ENCODE measurements at regions not wholly inside any gene's neighbourhood (a gene's known extent, or its start where the extent isn't known, plus 50 kb on each side); places are given as distances from the start of the nearest gene placed in this dataset.
"Not testable (repeated sequence)": the region's sequence is repeated elsewhere in the genome, so short reads cannot be mapped to it uniquely, and the experiment has no call there.

GRCh38 chr3:28624084-28624483 is 275.5 kb upstream of the AZI2 start:
- H4K20me1 ChIP-seq (ENCODE audit: control insufficient read depth, insufficient read depth, low read depth, low read length), result no peaks in the 10 kb centered on the region
- no peaks in the 10 kb centered on the region for H3K9me2 ChIP-seq (replicated peaks; ENCODE audit: control insufficient read depth, low read length)
- no peak overlapping the region for H3K4me2 ChIP-seq (ENCODE audit: low read length)
- H3K27ac ChIP-seq (ENCODE audit: low read depth, low read length), result no peak overlapping the region
- no peak overlapping the region for H3K4me3 ChIP-seq (ENCODE audit: low read length)
- no peaks in the 10 kb centered on the region for H3K36me3 ChIP-seq (ENCODE audit: control insufficient read depth, low read length)
- TF ChIP-seq EZH2phosphoT487 (IDR thresholded peaks at IDR 0.05; ENCODE audit: borderline replicate concordance, low read length) (no peak), CTCF (IDR thresholded peaks at IDR 0.05; ENCODE audit: low read depth, low read length, poor library complexity, severe bottlenecking) (no peak)
- no peaks in the 10 kb centered on the region for H3F3A ChIP-seq (ENCODE audit: control insufficient read depth, insufficient read depth)
- H3K4me1 ChIP-seq (ENCODE audit: control insufficient read depth, low read length), result no peaks in the 10 kb centered on the region
- H3K79me2 ChIP-seq (ENCODE audit: control insufficient read depth, low read length), result no peaks in the 10 kb centered on the region
- no peaks in the 10 kb centered on the region for H3K9me3 ChIP-seq (ENCODE audit: control insufficient read depth, insufficient read depth, low read length)
- no peaks in the 10 kb centered on the region for H3K27me3 ChIP-seq (ENCODE audit: control insufficient read depth, low read length)

GRCh38 chr3:28627843-28628242 is 279.2 kb upstream of the AZI2 start:
- not testable (repeated sequence) for H3K4me1 ChIP-seq (ENCODE audit: control insufficient read depth, low read length); H3K27me3 ChIP-seq (ENCODE audit: control insufficient read depth, low read length); H3K79me2 ChIP-seq (ENCODE audit: control insufficient read depth, low read length); H3K36me3 ChIP-seq (ENCODE audit: control insufficient read depth, low read length); H3F3A ChIP-seq (ENCODE audit: control insufficient read depth, insufficient read depth); H3K27ac ChIP-seq (ENCODE audit: low read depth, low read length); H4K20me1 ChIP-seq (ENCODE audit: control insufficient read depth, insufficient read depth, low read depth, low read length); H3K9me3 ChIP-seq (ENCODE audit: control insufficient read depth, insufficient read depth, low read length); H3K9me2 ChIP-seq (replicated peaks; ENCODE audit: control insufficient read depth, low read length); H3K4me3 ChIP-seq (ENCODE audit: low read length); H3K4me2 ChIP-seq (ENCODE audit: low read length)

GRCh38 chr3:28634019-28634418 is 285.4 kb upstream of the AZI2 start:
- Histone ChIP-seq H3K9me2 (replicated peaks; ENCODE audit: control insufficient read depth, low read length) (no peaks in the 10 kb centered on the region), H3K4me3 (ENCODE audit: low read length) (no peak overlapping the region), H3K9me3 (ENCODE audit: control insufficient read depth, insufficient read depth, low read length) (no peaks in the 10 kb centered on the region), H4K20me1 (ENCODE audit: control insufficient read depth, insufficient read depth, low read depth, low read length) (no peaks in the 10 kb centered on the region), H3K79me2 (ENCODE audit: control insufficient read depth, low read length) (no peaks in the 10 kb centered on the region), H3K4me1 (ENCODE audit: control insufficient read depth, low read length) (no peaks in the 10 kb centered on the region), H3K27me3 (ENCODE audit: control insufficient read depth, low read length) (no peaks in the 10 kb centered on the region), H3F3A (ENCODE audit: control insufficient read depth, insufficient read depth) (no peaks in the 10 kb centered on the region), H3K36me3 (ENCODE audit: control insufficient read depth, low read length) (no peaks in the 10 kb centered on the region), H3K27ac (ENCODE audit: low read depth, low read length) (no peak overlapping the region), H3K4me2 (ENCODE audit: low read length) (no peak overlapping the region)
- TF ChIP-seq CTCF (IDR thresholded peaks at IDR 0.05; ENCODE audit: low read depth, low read length, poor library complexity, severe bottlenecking), result no peak
- TF ChIP-seq EZH2phosphoT487 (IDR thresholded peaks at IDR 0.05; ENCODE audit: borderline replicate concordance, low read length), result no peak

GRCh38 chr3:28637742-28638141 is 289.1 kb upstream of the AZI2 start:
- Histone ChIP-seq H3K4me2 (ENCODE audit: low read length) (no peak overlapping the region), H3K9me2 (replicated peaks; ENCODE audit: control insufficient read depth, low read length) (no peaks in the 10 kb centered on the region), H4K20me1 (ENCODE audit: control insufficient read depth, insufficient read depth, low read depth, low read length) (no peaks in the 10 kb centered on the region), H3K9me3 (ENCODE audit: control insufficient read depth, insufficient read depth, low read length) (no peaks in the 10 kb centered on the region), H3K79me2 (ENCODE audit: control insufficient read depth, low read length) (no peaks in the 10 kb centered on the region), H3K4me1 (ENCODE audit: control insufficient read depth, low read length) (no peaks in the 10 kb centered on the region), H3K36me3 (ENCODE audit: control insufficient read depth, low read length) (no peaks in the 10 kb centered on the region), H3K27me3 (ENCODE audit: control insufficient read depth, low read length) (no peaks in the 10 kb centered on the region), H3F3A (ENCODE audit: control insufficient read depth, insufficient read depth) (no peaks in the 10 kb centered on the region), H3K4me3 (ENCODE audit: low read length) (no peak overlapping the region), H3K27ac (ENCODE audit: low read depth, low read length) (no peak overlapping the region)
- no peak for TF ChIP-seq EZH2phosphoT487 (IDR thresholded peaks at IDR 0.05; ENCODE audit: borderline replicate concordance, low read length)

All from DOHH2 (cell line).